ENCODE measurements at regions not wholly inside any gene's neighbourhood (a gene's known extent, or its start where the extent isn't known, plus 50 kb on each side); places are given as distances from the start of the nearest gene placed in this dataset.

DNA sequence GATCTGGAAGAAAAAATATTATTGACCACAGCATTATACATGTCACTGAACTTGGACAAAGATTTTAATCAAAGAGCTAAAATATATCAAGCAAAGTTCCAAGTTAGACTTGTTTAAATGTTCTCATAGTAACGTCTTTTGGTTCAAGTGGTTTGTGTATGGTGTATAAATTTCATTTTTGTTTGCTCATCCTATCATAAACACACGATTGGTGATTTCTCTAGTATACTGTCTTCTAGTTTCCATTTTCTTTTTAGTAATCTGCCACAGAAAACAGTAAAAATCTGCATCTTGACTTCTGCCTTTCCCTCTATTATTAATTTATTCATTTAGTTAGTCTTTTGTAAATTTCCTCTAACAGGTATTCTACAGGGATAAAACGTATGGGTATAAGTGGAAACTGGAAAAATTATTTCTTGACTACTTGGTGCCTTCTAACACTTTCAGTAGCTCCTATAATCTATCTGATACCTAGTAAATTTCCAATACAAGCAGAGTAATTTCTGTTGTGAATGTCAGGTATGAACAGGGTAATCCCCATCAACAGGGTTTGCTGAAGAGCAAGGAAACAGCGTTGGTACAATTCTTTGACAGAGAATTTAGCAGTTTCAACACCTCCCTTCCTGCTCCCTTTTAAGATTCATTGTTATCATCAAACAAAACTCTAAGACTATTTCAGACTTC, 268.0 kb downstream of the PTPRC start:
- DNase-seq, result no peak

- no peak for DNase-seq
Observed at GRCh38 chr1:198907423-198907746, 268.5 kb downstream of the PTPRC start.

- DNase-seq, result no peak
Observed at GRCh38 chr1:198908995-198909394, 270.2 kb downstream of the PTPRC start.

DNA sequence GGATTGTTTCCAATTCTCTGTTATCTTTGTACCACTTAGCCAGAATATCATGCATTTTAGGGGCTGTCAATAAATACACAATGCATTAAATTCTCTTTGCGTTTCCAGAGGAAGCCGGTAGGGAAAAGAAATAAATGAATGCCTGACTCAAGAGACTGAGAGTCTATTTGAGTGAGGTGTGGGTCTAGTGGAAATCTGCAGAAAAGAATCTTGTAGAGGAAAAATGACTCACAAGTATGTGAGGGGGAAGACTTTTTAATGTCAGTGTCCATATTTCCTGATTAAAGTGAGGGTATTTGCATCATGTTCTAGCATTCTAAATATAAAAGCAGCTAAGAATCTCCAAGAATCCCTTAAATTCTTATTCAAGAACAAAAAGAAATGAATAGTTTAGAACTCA, 271.1 kb downstream of the PTPRC start:
- DNase-seq, result no peak

DNA sequence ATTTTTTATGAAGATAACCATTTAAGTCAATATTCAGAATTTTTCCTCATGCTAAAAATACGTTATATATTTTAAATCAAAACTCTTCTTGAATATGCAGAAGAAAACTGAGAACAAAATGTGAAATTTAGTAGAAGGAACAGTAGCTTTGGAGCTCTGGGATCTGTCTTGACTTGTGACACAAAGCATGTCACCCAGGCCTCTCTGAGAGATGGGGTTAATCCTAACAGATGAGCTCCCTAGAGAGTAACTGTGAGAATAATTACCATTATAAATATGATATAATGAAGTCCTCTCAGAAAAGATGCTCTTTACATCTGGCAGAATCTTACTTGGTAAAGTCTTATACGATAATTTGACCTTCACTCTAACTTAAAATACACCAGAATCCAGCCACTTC, 272.0 kb downstream of the PTPRC start:
- no peak for DNase-seq

DNA sequence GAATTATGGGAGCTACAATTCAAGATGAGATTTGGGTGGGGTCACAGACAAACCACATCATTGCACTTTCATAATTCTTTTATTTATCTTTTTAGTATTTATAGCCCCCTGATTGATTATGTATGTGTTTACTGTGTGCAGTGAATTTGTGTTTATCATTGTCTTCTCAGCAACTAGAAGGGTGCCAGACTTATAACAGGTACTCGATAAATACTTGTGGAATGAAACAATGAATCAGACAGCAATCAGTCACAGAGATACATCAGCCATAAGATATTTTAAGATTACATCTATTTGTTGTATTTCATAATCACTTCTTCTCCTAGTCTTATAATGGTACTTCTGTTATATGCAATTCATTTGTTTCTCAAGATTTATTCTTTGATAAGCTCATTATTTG, 273.2 kb downstream of the PTPRC start:
- no peak for DNase-seq

DNA sequence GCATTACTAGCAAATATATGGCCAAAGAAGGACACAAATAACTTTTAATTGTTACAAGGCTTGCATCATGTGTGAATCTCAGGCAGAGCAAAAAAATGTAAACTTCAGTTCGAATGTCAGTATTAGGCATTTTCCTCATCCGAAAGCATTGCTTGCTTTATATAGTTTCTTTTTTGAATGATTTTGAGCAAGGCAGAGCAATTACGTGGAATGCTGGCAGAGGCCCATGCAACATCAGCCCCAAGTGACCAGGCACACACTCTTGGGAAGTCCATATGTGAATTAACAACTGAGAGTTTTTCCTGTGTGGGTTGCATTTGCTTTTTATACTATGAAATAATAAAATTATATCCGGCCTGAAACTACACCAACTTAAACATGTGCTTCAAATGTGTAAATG, 274.8 kb downstream of the PTPRC start:
- no peak for DNase-seq

DNA sequence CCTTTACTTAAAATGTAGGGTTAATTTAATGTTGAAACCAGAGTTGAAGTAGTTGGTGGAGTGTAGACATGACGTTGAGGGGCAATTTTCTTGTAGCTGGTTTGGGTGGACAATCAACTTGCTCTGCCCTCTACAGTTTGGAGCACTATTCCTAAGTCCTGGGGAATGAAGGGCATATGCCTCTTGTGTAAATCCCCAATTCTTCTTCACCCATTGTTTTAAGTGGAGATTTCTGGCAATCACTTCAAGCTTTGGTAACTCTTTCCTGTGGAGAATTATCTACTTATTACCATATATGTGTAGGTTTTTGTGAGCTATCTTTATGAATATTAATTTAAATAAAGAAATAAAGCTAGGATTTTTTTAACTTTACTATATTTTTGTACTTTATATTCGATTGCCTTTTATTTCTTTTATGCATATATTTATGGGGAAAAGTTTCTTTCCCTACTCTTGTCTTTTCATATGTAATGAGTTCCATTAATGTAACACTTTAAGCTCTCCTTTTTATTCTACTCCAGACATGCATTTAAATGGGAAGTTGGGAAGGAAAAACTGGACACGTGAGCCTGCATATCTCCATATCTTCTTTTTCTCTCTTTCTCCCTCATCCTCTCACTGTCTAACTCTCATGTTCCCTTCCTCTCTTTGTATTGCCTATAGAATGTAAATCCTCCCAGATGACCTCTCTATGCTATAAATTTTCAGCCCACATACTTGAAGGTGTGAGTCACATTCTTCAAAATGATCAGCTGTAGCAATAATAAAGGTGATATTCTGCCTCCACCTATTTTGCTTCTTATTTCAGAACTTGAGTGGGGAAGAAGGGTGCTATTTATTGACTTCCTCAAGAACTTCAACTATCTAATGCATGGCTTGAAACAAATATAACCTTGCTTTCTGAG, 276.7 kb downstream of the PTPRC start:
- no peak for DNase-seq

DNA sequence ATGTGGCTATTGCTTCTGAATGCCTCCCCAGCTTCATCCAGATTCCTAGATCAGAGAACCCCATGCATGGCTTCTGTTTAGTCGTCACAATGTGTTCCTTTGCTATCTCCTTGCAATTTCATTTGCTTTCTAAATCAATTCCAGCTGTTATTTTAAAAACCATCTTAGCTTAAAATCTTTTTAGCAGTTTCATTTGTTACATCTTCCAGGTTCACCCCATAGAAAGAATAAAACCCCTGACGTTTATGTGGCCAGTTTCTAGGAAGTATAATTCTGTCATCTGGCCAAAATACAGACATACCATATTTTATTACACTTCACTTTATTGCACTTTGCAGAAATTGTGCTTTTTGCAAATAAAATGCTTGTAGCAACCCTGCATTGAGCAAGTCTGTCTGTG, 278.4 kb downstream of the PTPRC start:
- no peak for DNase-seq

DNA sequence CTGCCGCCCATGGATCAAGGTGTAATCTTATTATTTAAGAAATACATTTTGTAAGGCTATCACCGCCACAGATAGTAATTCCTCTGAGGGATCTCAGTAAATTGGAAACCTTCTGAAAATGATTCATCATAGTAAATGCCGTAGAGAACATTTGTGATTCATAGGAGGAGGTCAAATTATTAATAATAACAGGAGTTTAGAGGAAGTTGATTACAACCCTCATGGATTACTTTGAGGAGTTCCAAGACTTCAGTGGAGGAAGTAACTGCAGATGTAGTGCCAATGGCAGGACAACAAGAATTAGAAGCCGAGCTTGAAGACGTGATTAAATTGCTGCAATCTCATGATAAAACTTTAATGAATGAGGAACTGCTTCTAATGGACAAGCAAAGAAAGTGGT, 280.1 kb downstream of the PTPRC start:
- no peak for DNase-seq

DNA sequence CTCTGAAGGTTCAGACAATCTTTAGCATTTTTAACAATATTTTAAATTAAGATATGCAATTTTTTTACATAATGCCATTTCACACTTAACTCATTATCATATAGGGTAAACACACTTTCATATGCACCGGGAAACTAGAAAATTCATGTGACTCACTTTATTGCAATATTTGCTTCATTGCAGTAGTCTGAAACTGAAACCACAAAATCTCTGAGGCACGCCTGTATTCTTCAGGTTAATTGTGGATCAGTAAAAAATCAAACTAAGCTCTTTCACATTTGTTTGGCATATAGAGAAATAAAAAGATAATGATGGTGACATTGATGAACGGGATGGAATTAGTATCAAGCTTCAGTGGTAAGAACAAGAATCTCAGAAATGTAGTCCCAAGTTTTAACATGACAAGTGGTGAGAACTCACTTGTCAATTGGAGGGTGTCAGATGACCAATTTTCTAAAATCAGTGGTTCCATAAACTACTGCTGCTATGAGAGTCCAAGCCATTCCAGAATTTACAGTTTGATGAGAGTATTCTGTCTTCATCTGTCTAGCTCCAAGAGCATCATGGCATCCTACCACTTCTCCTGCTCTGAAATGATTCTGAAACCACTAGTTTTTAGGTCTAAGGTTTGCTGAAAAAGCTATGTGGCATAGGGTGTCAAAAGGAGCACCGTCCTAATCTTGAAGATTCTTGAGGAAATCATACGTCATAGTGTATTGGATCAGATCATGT, 281.0 kb downstream of the PTPRC start:
- no peak for DNase-seq

- DNase-seq, result no peak
Observed at GRCh38 chr1:198922638-198923430, 284.0 kb downstream of the PTPRC start.

DNA sequence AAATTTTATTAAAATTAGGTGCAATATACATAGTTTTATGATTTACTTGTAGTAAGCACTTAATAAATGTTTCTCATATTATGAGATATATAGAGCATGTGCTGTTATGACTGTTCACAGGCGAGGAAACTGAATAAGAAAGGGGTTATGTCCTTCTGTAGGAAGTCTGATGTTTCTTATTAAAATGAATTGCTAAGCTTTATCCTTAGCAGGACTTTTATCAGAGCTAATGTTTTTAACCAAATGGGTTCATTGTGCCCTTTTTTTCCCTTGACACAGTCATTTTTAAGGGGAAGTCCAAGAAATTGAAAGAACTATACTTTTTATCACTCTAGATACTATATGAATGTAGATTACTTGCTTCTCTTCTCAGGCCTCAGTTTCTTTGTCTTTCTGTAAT, 285.2 kb downstream of the PTPRC start:
- no peak for DNase-seq

DNA sequence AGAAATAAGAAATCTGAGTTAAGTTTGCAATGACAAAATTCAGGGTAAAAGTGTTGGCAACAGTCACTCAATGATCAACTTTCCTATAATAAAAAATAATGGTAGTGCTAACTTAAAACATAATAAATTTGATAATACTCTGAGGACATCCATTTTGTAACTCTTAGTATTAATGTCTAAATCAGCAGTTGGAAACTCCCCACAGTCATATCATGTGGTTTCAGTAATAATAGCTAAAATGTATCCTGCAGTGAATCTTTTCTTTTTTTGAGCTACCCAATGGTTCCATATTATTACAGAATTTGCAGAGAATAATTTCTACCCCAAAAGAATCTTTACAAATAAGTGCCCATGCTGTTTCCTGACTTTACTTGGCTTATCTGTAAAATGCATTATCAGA, 286.7 kb downstream of the PTPRC start:
- DNase-seq, result no peak

- DNase-seq, result no peak
Observed at GRCh38 chr1:198927129-198927528, 288.3 kb downstream of the PTPRC start.

- DNase-seq, result peak in 1 of 2 experiments; percentile 24
Observed at GRCh38 chr1:198929111-198929604, 290.3 kb downstream of the PTPRC start.

GRCh38 chr1:198929961-198930599, 291.2 kb downstream of the PTPRC start:
- peak; percentile 92 to 93 for DNase-seq

GRCh38 chr1:198932351-198932991, 293.6 kb downstream of the PTPRC start:
- DNase-seq, result no peak

DNA sequence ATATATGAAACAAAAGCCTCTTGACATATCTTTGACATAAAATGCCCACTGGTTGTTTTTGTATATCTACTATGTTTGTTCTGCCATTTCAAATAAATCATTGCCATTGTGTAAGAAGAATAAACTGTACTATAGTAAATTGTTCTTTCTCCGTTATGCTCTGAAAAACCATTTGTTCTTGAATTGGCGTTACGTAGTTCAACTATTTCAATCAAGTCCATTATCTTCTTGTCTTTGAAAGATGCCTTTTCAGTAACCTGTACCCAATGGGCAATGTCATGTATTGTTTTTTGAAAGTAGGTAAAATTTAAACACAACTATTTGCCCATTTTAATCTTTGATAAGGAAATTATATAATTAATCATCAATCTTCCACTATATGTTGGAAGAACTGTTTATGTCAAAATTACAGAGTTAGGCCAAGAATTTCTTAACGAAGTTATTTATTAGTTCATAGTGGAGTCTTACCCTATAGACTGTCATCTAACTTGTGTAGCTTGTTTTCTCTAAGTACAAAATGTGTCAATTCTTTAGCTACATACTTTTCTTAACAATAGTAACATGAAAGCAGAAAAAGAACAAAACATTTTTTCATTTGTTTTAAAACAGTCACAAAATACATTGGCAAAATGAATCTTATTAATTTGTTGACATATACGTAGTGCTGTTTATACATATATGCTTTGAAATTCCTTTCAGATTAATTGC, 294.8 kb downstream of the PTPRC start:
- DNase-seq, result no peak

GRCh38 chr1:198934426-198934825, 295.6 kb downstream of the PTPRC start:
- DNase-seq, result no peak

DNA sequence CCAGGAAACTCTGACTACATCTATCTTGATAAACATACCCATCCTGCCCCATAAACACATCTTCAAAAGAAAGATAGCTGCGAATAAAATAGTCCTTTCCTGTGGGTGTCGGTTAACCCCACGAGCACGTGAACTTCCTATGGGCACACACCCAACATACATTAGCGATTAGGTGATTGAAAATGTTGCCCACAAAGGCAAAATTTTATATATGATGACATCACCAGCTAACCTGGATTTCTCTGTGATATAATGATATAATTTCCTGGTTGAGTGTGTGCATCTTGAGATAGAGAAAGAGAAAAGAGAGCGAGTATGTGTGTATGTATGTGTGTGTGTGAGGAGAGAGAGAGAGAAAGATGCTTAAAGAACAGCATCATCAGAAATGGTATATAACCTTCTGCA, 296.1 kb downstream of the PTPRC start:
- peak; percentile 32 to 38 for DNase-seq

Measured in Kasumi-1 (cell line).